ENCODE measurements at regions not wholly inside any gene's neighbourhood (a gene's known extent, or its start where the extent isn't known, plus 50 kb on each side); places are given as distances from the start of the nearest gene placed in this dataset.

- no peaks in the 10 kb centered on the region for H3K27me3 ChIP-seq (replicated peaks; ENCODE audit: control insufficient read depth, insufficient read depth, low read length)
- ChIA-PET CTCF (no interaction called here), POLR2A (no interaction called here)
- Mint-ChIP-seq H3K4me3 (ENCODE audit: unreplicated experiment) (no peak overlapping the region), H3K9me3 (ENCODE audit: unreplicated experiment) (peaks cover 35% of the 10 kb centered on the region), H3K36me3 (ENCODE audit: insufficient read depth, unreplicated experiment) (no peaks in the 10 kb centered on the region), H3K27ac (ENCODE audit: unreplicated experiment) (no peak overlapping the region), H3K4me1 (ENCODE audit: low read depth, unreplicated experiment) (no peaks in the 10 kb centered on the region), H3K27me3 (ENCODE audit: insufficient read depth, unreplicated experiment) (no peaks in the 10 kb centered on the region)
- no peaks in the 10 kb centered on the region for H3K36me3 ChIP-seq (ENCODE audit: control insufficient read depth, insufficient read depth, low read length)
- no TSS peak for BruUV-seq (replicated peaks)
- H3K4me1 ChIP-seq = no peaks in the 10 kb centered on the region
- intact Hi-C loops (cut with micrococcal nuclease; ENCODE audit: unreplicated experiment) = no loop called here
- DNase-seq = no peak
- no peak overlapping the region for H3K4me3 ChIP-seq (ENCODE audit: low read depth, low read length)
- TF ChIP-seq CTCF (IDR thresholded peaks at IDR 0.05; ENCODE audit: insufficient read depth in 1 of 2, low read depth in 1 of 2, low read length in 1 of 2, severe bottlenecking in 1 of 2, unreplicated experiment in 1 of 2) = no peak
- no peaks in the 10 kb centered on the region for H3K9me3 ChIP-seq
Measured at GRCh38 chr3:87615506-87615905, 339.1 kb upstream of the POU1F1 start.

GRCh38 chr3:87614998-87615397, 338.6 kb upstream of the POU1F1 start:
- H3K27ac Mint-ChIP-seq (ENCODE audit: unreplicated experiment) = no peak overlapping the region
- Histone ChIP-seq H3K9me3 (no peaks in the 10 kb centered on the region), H3K27me3 (replicated peaks; ENCODE audit: control insufficient read depth, insufficient read depth, low read length) (no peaks in the 10 kb centered on the region), H3K4me3 (ENCODE audit: low read depth, low read length) (no peak overlapping the region), H3K4me1 (no peaks in the 10 kb centered on the region), H3K36me3 (ENCODE audit: control insufficient read depth, insufficient read depth, low read length) (no peaks in the 10 kb centered on the region)
- POLR2A ChIA-PET = no interaction called here
- CTCF ChIA-PET = no interaction called here
- H3K4me1 Mint-ChIP-seq (ENCODE audit: low read depth, unreplicated experiment) = no peaks in the 10 kb centered on the region
- no peaks in the 10 kb centered on the region for H3K36me3 Mint-ChIP-seq (ENCODE audit: insufficient read depth, unreplicated experiment)
- peaks cover 35% of the 10 kb centered on the region for H3K9me3 Mint-ChIP-seq (ENCODE audit: unreplicated experiment)
- no peak overlapping the region for H3K4me3 Mint-ChIP-seq (ENCODE audit: unreplicated experiment)
- intact Hi-C loops (cut with micrococcal nuclease; ENCODE audit: unreplicated experiment) = no loop called here
- BruUV-seq (replicated peaks) = no TSS peak
- no peak for DNase-seq
- TF ChIP-seq CTCF (IDR thresholded peaks at IDR 0.05; ENCODE audit: insufficient read depth in 1 of 2, low read depth in 1 of 2, low read length in 1 of 2, severe bottlenecking in 1 of 2, unreplicated experiment in 1 of 2) = no peak
- no peaks in the 10 kb centered on the region for H3K27me3 Mint-ChIP-seq (ENCODE audit: insufficient read depth, unreplicated experiment)

- intact Hi-C loops (cut with micrococcal nuclease; ENCODE audit: unreplicated experiment) = no loop called here
- DNase-seq = no peak
- POLR2A ChIA-PET = no interaction called here
Measured at GRCh38 chr3:87607234-87607633, 330.9 kb upstream of the POU1F1 start.

More at GRCh38 chr3:87607234-87607633, 330.9 kb upstream of the POU1F1 start:
- Mint-ChIP-seq H3K36me3 (ENCODE audit: insufficient read depth, unreplicated experiment) (no peaks in the 10 kb centered on the region), H3K27ac (ENCODE audit: unreplicated experiment) (no peak overlapping the region), H3K4me3 (ENCODE audit: unreplicated experiment) (no peak overlapping the region), H3K4me1 (ENCODE audit: low read depth, unreplicated experiment) (no peaks in the 10 kb centered on the region), H3K27me3 (ENCODE audit: insufficient read depth, unreplicated experiment) (no peaks in the 10 kb centered on the region), H3K9me3 (ENCODE audit: unreplicated experiment) (peaks cover 13% of the 10 kb centered on the region)
- no peak for TF ChIP-seq CTCF (IDR thresholded peaks at IDR 0.05; ENCODE audit: insufficient read depth in 1 of 2, low read depth in 1 of 2, low read length in 1 of 2, severe bottlenecking in 1 of 2, unreplicated experiment in 1 of 2)
- no TSS peak for BruUV-seq (replicated peaks)
- Histone ChIP-seq H3K9me3 (no peaks in the 10 kb centered on the region), H3K4me1 (no peaks in the 10 kb centered on the region), H3K36me3 (ENCODE audit: control insufficient read depth, insufficient read depth, low read length) (no peaks in the 10 kb centered on the region), H3K4me3 (ENCODE audit: low read depth, low read length) (no peak overlapping the region), H3K27me3 (replicated peaks; ENCODE audit: control insufficient read depth, insufficient read depth, low read length) (no peaks in the 10 kb centered on the region)
- CTCF ChIA-PET = no interaction called here

Data from Caco-2 (cell line).